ENCODE measurements at regions not wholly inside any gene's neighbourhood (a gene's known extent, or its start where the extent isn't known, plus 50 kb on each side); places are given as distances from the start of the nearest gene placed in this dataset.

DNA sequence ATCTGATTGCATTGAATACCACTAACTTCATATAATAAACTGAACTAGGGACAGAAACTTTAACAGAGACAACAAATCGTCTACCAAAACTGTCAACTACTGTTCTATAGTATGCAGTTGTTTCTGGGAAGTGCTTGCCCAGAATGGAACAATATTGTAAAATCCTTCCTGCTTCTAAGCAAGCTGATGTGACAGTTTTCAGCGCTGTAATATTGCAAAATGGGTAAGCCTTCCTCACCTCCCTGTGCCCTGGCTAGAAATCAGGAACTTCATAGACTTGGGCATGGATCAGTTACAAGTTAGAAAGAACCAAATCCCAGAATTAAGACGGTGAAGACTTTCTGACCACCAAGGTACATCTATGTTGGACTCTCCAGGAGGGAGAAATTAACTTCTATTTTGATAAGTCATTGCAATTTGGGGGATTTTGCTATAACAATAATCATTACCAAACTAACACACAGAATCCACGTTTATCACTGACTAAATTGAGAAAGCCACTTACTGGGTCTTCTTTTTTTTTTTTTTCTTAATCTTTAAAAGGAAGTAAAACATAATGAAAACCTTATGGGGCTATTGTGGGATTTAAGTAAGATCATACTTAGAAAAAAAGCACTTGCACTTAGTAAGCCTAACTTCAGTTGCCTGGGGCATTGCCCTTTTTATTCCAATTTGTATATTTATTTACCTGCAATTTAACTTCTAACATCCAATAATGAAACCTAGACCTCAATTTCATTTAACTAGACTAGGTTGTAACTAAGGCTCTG is 261.5 kb downstream of the TRIB2 start:
- TF ChIP-seq, protein P1, sequence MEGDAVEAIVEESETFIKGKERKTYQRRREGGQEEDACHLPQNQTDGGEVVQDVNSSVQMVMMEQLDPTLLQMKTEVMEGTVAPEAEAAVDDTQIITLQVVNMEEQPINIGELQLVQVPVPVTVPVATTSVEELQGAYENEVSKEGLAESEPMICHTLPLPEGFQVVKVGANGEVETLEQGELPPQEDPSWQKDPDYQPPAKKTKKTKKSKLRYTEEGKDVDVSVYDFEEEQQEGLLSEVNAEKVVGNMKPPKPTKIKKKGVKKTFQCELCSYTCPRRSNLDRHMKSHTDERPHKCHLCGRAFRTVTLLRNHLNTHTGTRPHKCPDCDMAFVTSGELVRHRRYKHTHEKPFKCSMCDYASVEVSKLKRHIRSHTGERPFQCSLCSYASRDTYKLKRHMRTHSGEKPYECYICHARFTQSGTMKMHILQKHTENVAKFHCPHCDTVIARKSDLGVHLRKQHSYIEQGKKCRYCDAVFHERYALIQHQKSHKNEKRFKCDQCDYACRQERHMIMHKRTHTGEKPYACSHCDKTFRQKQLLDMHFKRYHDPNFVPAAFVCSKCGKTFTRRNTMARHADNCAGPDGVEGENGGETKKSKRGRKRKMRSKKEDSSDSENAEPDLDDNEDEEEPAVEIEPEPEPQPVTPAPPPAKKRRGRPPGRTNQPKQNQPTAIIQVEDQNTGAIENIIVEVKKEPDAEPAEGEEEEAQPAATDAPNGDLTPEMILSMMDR (IDR thresholded peaks at IDR 0.05), result no peak
- H3K27ac ChIP-seq, result no peak overlapping the region
- H3K9me3 ChIP-seq, result no peaks in the 10 kb centered on the region
- H3K4me3 ChIP-seq, result no peak overlapping the region
- no peaks in the 10 kb centered on the region for H3K4me1 ChIP-seq
- H3K36me3 ChIP-seq, result no peaks in the 10 kb centered on the region
- no peak for DNase-seq (ENCODE audit: low spot score)
- H3K27me3 ChIP-seq, result no peaks in the 10 kb centered on the region

DNA sequence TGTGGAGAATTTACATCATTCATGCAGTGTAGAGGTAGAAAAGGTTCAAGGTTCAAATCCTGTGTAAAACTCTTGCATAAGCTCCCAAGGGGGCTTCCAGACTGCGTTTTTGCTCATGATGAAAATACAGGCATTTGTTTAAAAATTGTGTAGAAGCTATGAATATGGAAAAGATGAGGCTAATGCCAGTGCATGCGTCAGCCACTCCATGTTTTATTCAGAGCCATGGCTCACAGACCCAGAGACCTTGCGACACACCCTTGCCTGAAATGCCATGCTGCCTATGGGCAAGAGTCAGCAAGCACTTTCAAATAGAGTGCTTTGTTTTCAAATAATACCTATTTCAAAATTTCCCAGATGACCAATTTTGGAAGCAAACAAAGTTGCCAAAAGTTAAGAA is 262.3 kb downstream of the TRIB2 start:
- H3K4me3 ChIP-seq, result no peak overlapping the region
- H3K9me3 ChIP-seq, result no peaks in the 10 kb centered on the region
- H3K27me3 ChIP-seq, result no peaks in the 10 kb centered on the region
- no peak overlapping the region for H3K27ac ChIP-seq
- TF ChIP-seq, protein P1 (IDR thresholded peaks at IDR 0.05), result no peak
- no peak for DNase-seq (ENCODE audit: low spot score)
- H3K36me3 ChIP-seq, result no peaks in the 10 kb centered on the region
- no peaks in the 10 kb centered on the region for H3K4me1 ChIP-seq

DNA sequence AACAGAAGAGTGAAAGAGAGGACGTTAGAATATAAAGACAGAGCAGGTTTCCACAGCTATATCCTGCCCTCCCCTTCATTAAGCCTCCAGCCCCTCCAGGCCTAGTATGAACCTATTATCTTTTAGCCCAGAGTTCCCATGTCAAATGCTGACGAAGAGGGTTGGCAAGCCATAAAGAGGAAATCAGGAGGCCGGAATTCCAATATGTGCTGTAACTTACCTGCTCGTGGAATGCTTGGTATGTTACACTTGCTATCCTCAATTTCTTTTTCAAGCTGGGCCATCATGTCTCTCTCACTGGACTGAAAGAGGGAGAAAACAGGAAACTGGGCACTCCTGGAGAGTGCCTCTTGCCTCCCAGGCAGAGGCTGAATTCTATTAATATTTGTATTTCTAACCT is 264.1 kb downstream of the TRIB2 start:
- H3K4me1 ChIP-seq, result no peaks in the 10 kb centered on the region
- H3K27ac ChIP-seq, result no peak overlapping the region
- H3K9me3 ChIP-seq, result no peaks in the 10 kb centered on the region
- DNase-seq (ENCODE audit: low spot score), result no peak
- no peak overlapping the region for H3K4me3 ChIP-seq
- TF ChIP-seq, protein P1 (IDR thresholded peaks at IDR 0.05), result no peak
- no peaks in the 10 kb centered on the region for H3K36me3 ChIP-seq
- no peaks in the 10 kb centered on the region for H3K27me3 ChIP-seq

DNA sequence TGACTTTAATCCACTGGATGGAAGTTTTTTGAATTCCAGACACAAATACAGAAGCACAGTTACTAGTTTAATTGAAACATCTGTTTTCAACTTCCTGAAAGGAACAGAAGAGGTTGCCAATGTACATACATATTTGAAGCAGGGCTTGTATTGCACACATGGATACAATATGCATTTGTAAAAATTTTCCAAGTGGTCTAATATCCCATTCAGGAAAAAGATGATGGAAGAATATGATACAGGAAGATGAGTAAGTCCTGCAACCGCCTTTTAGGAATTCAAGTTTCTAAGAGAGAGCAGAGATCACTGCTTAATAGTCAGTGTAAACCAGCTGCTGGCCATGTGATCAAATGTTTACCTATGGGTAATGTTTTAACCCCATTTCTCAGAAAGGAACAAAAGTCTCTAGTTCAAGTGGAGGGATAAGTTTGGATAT is 265.4 kb downstream of the TRIB2 start:
- Histone ChIP-seq H3K4me1 (no peaks in the 10 kb centered on the region), H3K27me3 (no peaks in the 10 kb centered on the region), H3K9me3 (no peaks in the 10 kb centered on the region), H3K36me3 (no peaks in the 10 kb centered on the region), H3K4me3 (no peak overlapping the region), H3K27ac (no peak overlapping the region)
- no peak for DNase-seq (ENCODE audit: low spot score)
- TF ChIP-seq, protein P1 (IDR thresholded peaks at IDR 0.05), result no peak

DNA sequence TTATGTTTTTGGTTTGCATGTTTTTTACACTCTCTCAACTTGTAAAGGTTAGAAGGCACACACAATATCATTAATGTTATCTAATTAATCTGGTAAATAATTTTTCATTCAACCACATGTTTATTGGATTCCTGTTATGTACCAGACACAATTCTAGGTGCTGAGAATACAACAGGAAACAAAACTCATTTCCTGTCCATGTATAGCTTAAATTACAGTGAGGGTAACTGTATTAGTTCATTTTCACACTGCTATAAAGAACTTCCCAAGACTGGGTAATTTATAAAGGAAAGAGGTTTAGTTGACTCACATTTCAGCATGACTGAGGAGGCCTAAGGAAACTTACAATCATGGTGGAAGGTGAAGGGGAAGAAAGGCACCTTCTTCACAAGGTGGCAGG is 270.5 kb downstream of the TRIB2 start:
- H3K4me1 ChIP-seq, result no peaks in the 10 kb centered on the region
- H3K4me3 ChIP-seq, result no peak overlapping the region
- H3K27ac ChIP-seq, result no peak overlapping the region
- no peak for DNase-seq (ENCODE audit: low spot score)
- H3K9me3 ChIP-seq, result no peaks in the 10 kb centered on the region
- TF ChIP-seq, protein P1 (IDR thresholded peaks at IDR 0.05), result no peak
- H3K27me3 ChIP-seq, result no peaks in the 10 kb centered on the region
- no peaks in the 10 kb centered on the region for H3K36me3 ChIP-seq

DNA sequence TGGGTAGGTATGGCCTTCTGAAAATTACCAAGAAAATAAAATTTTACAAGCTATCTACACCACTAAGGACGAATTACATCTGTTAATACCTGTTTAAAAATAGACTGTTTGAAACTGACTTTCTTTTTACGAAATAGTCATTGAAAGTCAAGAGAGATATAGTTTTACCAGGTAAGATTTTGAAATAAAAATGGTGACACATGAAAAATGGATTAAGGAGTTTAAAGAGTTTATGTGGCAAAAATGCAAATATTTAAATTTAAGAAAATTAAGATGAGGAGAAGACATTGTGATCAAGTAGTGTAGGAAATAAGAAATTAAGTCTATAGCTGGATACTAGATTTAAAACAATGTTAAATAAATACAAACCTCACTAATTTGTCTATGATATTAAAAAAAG is 271.5 kb downstream of the TRIB2 start:
- no peaks in the 10 kb centered on the region for H3K27me3 ChIP-seq
- no peak overlapping the region for H3K27ac ChIP-seq
- H3K4me1 ChIP-seq, result no peaks in the 10 kb centered on the region
- TF ChIP-seq, protein P1 (IDR thresholded peaks at IDR 0.05), result no peak
- no peak for DNase-seq (ENCODE audit: low spot score)
- H3K36me3 ChIP-seq, result no peaks in the 10 kb centered on the region
- no peaks in the 10 kb centered on the region for H3K9me3 ChIP-seq
- no peak overlapping the region for H3K4me3 ChIP-seq
